ENCODE measurements at regions not wholly inside any gene's neighbourhood (a gene's known extent, or its start where the extent isn't known, plus 50 kb on each side); places are given as distances from the start of the nearest gene placed in this dataset.

GRCh38 chrX:10047631-10048030 is 80.5 kb downstream of the CLDN34 start:
- no peak for TF ChIP-seq CTCF (IDR thresholded peaks at IDR 0.05; ENCODE audit: insufficient read depth, low read depth, low read length)
- TF ChIP-seq EZH2 (IDR thresholded peaks at IDR 0.05; ENCODE audit: insufficient read depth, low read length) = no peak
